HAP-1 (cell line): ENCODE measurements at regions not wholly inside any gene's neighbourhood (a gene's known extent, or its start where the extent isn't known, plus 50 kb on each side); places are given as distances from the start of the nearest gene placed in this dataset.

Source experiments
- DNase-seq, 2 experiments: peaks; one replicate each; pipeline ENCODE4 v3.0.0-alpha.2; 2016 to 2020; ENCODE audit warnings: low spot score in 2 of 2
- H3K27me3 ChIP-seq: fragments of 250-450 bp; sonication (Bioruptor Pico); 2 replicates; pipeline ENCODE4 v1.5.1; 2020; ENCODE audit warnings: low read depth, mild to moderate bottlenecking, moderate library complexity
- H3K36me3 ChIP-seq: fragments of 250-450 bp; sonication (Bioruptor Pico); replicated peaks from 2 replicates; pipeline ENCODE4 v1.5.1; 2020; ENCODE audit warnings: mild to moderate bottlenecking
- H3K4me1 ChIP-seq: fragments of 250-450 bp; sonication (Bioruptor Pico); 2 replicates; pipeline ENCODE4 v1.5.1; 2020; ENCODE audit warnings: mild to moderate bottlenecking
- H3K4me3 ChIP-seq: fragments of 250-450 bp; sonication (Bioruptor Pico); 2 replicates; pipeline ENCODE4 v1.5.1; 2020; ENCODE audit warnings: mild to moderate bottlenecking, moderate library complexity
- H3K9me3 ChIP-seq: fragments of 250-450 bp; sonication (Bioruptor Pico); 2 replicates; pipeline ENCODE4 v1.5.1; 2020; ENCODE audit warnings: mild to moderate bottlenecking, moderate library complexity
- in situ Hi-C: fragments of 300-500 bp; cut with MboI; formaldehyde crosslinking; loops from 3 replicates; pipeline ENCODE4 v1.14.3; 2020; ENCODE audit warnings: low sequenced_read_pairs, inconsistent platforms, mixed read lengths

DNA sequence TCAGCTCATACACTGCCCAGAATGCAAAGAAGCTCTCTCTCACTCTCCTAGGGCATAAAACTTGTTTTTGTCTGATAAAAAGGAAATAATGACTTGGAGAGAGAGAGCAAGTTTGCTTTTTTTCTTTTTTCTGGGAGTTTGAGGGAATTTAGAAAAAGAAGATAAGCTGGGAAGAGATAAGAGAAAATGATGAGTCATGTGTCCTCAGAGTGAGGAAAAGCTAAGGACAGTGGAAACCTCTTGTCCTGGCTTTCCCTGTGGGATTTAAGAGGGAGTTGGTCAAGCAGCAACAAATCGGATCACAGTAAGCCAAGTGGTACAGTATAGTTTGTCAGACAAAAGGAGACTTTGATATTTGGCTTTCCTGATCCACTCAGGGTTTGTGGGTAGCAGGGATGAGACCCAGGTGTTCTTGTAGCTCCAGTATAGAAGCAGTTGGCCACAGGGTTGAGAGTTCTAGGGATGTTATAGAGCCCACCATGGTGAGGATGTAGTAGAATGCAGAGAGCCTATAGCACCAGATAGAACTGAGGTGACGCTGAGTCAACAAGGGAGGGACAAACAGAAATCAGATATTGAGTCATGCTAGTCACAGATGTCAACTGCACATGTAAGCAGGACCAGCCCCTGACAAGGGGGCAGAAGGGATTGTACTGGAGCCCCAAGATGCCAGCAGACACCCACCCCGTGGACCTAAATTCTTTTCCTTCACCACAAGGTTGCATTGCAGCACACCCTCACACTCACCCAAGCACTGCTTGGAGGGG, 219.3 kb upstream of the TAC1 start:
- Histone ChIP-seq H3K4me1 (no peaks in the 10 kb centered on the region), H3K36me3 (no peaks in the 10 kb centered on the region; the same call in 1 of the 2 replicates), H3K4me3 (no peak overlapping the region), H3K9me3 (no peaks in the 10 kb centered on the region), H3K27me3 (peaks cover 9% of the 10 kb centered on the region; the same call in 1 of the 2 replicates)
- no peak for DNase-seq
- in situ Hi-C loops: no loop called here

DNA sequence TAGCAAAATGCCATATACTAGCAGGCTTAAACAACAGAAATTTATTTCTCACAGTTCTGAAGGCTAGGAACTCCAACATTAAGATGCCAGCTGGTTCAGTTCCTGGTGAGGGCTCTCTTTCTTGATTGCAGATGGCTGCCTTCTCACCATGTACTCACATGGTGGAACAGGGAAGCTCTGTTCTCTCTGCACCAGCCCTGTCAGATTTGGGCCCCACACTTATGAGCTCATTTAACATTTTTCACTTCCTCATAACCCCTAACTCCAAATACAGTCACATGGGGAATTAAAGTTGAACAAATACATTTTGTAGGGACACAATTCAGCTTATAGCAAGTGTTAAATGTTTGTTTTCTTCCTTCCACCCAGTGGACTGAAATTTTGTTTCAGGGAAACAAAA, 218.6 kb upstream of the TAC1 start:
- H3K36me3 ChIP-seq: no peaks in the 10 kb centered on the region; the same call in 1 of the 2 replicates
- in situ Hi-C loops: no loop called here
- no peaks in the 10 kb centered on the region for H3K9me3 ChIP-seq
- H3K4me1 ChIP-seq: no peaks in the 10 kb centered on the region
- no peak overlapping the region for H3K4me3 ChIP-seq
- no peak for DNase-seq
- H3K27me3 ChIP-seq: peaks cover 10% of the 10 kb centered on the region; the same call in 1 of the 2 replicates

DNA sequence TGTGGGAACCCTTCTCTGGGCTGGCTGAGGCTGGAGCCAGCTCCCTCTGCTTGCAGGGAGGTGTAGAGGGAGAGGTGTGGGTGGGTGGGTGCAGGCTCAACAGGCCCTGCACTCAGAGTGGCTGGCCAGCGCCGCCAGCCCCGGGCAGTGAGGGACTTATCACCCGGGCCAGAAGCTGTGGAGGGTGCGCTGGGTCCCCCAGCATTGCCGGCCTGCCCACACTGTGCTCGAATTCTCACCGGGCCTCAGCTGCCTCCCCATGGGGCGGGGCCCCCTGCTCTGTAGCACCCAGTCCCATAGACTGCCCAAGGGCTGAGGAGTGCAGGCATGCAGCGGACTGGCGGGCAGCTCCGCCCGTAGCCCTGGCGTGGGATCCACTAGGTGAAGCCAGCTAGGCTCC, 190.7 kb upstream of the TAC1 start:
- Histone ChIP-seq H3K4me3 (no peak overlapping the region), H3K4me1 (no peaks in the 10 kb centered on the region), H3K9me3 (peaks cover 3% of the 10 kb centered on the region; the same call in 1 of the 2 replicates), H3K27me3 (no peaks in the 10 kb centered on the region), H3K36me3 (no peaks in the 10 kb centered on the region)
- no peak for DNase-seq
- in situ Hi-C loops: no loop called here

DNA sequence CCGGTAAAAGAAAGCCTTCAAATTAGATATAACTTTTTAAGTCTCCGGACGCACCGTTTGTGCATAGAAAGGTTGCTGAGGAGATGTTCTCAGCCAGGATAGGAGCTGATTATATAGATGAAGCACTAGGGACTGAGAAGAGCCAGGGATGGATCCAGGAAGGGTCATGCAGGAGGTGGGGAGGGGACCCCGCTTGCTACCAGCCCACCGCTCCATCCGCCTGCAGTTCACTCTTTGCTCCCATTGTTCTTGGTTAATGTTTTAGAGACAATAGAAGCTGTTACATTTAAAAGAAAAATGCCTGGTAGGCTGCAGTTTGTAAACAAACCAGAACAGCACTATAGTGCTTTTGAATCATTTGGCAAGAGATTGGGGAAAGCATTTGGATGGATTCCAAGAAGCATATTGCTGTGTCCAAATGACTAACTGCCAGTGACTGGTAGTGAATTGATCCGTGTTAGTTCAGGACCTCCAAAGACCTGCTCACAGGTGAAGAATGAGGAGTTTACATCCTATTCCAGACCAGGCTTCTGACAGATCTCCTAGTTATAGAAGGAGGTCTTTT, 175.9 kb upstream of the TAC1 start:
- no peak for DNase-seq

DNA sequence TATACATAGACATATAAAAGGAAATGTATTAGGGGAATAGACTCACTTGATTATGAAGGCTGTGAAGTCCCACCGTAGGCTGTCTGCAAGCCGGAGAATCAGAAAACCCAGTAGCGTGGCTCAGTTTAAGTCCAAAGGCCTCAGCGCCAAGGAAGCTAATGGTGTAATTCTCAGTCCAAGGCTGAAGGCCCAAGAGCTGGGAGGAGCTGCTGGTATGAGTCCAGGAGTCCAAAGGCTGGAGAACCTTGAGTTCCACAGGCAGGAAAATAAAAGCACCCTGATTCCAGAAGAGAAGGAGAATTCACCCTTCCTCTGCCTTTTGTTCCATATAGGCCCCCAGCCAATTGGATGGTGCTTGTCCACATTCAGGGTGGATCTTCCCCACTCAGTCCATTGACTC, 166.2 kb upstream of the TAC1 start:
- DNase-seq: no peak
- in situ Hi-C loops: no loop called here

More for the DNA sequence above, 175.9 kb upstream of the TAC1 start:
- H3K27me3 ChIP-seq: no peaks in the 10 kb centered on the region
- H3K36me3 ChIP-seq: no peaks in the 10 kb centered on the region
- in situ Hi-C loops: no loop called here
- H3K4me1 ChIP-seq: no peaks in the 10 kb centered on the region
- no peak overlapping the region for H3K4me3 ChIP-seq
- no peaks in the 10 kb centered on the region for H3K9me3 ChIP-seq

DNA sequence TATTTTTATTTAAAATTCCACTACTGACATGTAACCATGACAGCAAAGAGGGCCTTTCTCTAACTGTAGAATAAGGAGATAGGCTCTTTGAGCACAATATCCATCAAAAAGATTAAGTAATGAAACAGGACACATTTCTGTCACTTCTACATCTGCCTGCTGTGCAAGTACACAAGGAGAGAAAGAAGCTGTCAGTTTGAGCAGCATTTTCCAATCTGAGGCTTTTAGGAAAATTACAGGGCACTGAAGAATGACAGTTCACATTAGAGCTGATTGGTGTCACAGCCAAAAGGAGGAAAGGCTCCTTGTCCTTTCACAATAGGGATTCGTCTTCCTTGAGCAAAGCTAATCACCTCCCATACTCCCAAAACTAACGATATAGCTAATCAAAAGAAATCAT, 158.8 kb upstream of the TAC1 start:
- no peaks in the 10 kb centered on the region for H3K4me1 ChIP-seq
- H3K9me3 ChIP-seq: no peaks in the 10 kb centered on the region
- in situ Hi-C loops: no loop called here
- H3K27me3 ChIP-seq: no peaks in the 10 kb centered on the region
- H3K4me3 ChIP-seq: no peak overlapping the region
- DNase-seq: no peak
- H3K36me3 ChIP-seq: no peaks in the 10 kb centered on the region

More for the DNA sequence above, 166.2 kb upstream of the TAC1 start:
- Histone ChIP-seq H3K9me3 (no peaks in the 10 kb centered on the region), H3K4me1 (no peaks in the 10 kb centered on the region), H3K27me3 (no peaks in the 10 kb centered on the region), H3K4me3 (no peak overlapping the region), H3K36me3 (no peaks in the 10 kb centered on the region)

DNA sequence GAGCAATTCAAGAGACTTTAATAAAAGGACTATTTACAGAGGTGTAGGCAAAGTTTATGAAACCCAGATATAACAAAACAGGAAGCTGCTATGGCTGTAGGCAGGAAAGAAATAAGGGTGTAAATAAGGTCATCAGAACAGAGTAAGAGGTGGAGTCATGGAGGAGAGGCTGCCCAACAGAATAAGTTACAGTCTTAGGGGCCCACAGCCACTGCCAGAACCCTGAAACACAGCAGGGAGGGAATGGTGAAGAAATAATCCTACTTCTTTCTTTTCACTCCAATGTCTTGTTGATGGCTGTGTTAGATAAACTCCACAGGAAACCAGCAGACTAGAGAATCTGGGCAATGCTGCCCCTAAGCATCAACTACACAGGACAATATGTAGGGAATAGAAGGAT, 155.8 kb upstream of the TAC1 start:
- DNase-seq: no peak
- Histone ChIP-seq H3K36me3 (no peaks in the 10 kb centered on the region), H3K27me3 (no peaks in the 10 kb centered on the region), H3K4me1 (no peaks in the 10 kb centered on the region), H3K9me3 (no peaks in the 10 kb centered on the region), H3K4me3 (no peak overlapping the region)
- in situ Hi-C loops: no loop called here

DNA sequence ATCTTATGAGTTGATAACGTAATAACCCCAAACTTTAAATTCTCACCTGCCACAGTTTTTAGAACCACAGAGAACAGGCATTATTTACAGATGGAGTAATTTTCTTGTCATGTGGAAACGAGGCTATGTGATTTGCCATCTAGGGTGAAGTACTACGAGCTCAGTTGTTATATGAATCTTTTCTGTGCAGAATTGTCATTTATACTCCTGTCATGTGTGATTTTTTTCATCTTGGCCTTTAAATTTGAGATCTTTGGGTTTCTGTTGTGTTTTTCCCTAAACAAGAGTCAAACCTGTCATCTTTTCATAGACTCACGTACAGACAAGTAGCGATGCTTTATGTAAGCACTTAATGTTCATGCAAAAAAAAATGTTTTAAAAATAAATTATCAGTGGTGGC, 153.7 kb upstream of the TAC1 start:
- no peak for DNase-seq
- Histone ChIP-seq H3K4me1 (no peaks in the 10 kb centered on the region), H3K4me3 (no peak overlapping the region), H3K9me3 (no peaks in the 10 kb centered on the region), H3K27me3 (no peaks in the 10 kb centered on the region), H3K36me3 (no peaks in the 10 kb centered on the region)
- in situ Hi-C loops: no loop called here

DNA sequence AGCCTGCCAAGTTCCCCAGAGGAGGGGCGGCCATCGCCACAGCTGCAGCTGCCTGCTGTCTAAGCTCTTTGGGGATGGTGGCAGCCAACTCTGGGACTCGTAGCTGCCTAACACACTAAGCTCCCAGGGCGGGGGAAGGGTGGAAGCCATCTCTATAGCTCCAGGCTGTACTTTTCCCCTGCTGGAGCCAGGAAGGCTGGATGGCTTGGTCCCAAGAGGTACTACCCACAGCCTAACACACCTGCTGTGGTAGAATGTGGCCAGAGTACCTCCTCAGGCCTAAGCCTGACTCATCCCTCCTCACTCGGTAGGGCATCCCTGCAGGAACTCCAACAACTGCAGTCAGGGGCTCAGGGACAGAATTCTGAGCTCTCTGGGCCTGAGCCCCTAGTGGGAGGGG, 151.7 kb upstream of the TAC1 start:
- H3K36me3 ChIP-seq: no peaks in the 10 kb centered on the region
- DNase-seq: no peak
- H3K9me3 ChIP-seq: no peaks in the 10 kb centered on the region
- H3K4me1 ChIP-seq: no peaks in the 10 kb centered on the region
- no peak overlapping the region for H3K4me3 ChIP-seq
- in situ Hi-C loops: no loop called here
- H3K27me3 ChIP-seq: no peaks in the 10 kb centered on the region

DNA sequence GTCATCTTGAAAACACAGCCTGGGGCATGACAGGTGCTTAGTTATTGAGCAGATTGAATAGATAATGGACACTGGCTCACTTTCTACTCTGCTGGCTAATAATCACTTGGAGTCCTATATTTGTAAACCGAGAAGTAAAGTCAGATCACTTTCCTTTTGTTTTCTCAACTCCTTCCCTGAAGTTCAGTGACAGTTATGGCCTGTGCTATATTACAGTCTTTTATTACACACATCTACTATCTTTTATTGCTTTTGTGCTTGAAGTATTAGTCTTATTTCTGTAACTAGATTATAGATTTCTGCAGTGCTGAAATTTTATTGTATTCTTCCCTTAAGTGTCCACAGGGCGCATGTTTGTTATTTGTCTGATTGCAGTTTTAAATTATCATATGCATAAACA, 136.4 kb upstream of the TAC1 start:
- DNase-seq: no peak
- H3K4me3 ChIP-seq: no peak overlapping the region
- H3K36me3 ChIP-seq: no peaks in the 10 kb centered on the region
- no peaks in the 10 kb centered on the region for H3K4me1 ChIP-seq
- in situ Hi-C loops: no loop called here
- no peaks in the 10 kb centered on the region for H3K9me3 ChIP-seq
- no peaks in the 10 kb centered on the region for H3K27me3 ChIP-seq

DNA sequence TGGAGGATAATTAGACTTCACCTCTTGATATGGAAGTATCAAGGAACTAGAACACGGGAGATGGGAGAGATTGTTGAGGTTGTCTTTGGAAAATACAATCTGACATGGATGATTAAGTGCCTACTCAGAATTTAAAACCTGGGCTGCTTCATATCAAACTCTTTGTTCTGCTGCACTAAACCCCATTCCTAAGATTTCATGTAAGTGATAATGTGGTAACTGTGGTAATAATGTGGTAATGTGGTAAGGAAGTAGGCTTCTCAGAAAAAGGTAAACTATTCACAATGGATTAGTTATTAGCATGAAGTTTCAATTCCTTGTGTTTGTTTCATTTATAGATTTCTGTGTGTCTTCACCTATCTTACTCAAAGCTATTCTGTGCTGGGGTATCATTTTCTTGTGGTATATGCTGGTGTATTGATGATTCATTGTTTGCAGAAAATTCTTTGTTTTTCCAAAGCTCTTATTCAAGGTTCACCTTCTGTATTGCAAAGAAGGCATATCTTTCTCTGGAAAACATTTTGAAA, 129.9 kb upstream of the TAC1 start:
- in situ Hi-C loops: no loop called here
- Histone ChIP-seq H3K36me3 (no peaks in the 10 kb centered on the region), H3K27me3 (0 out of 2 replicates have a peak, but pooled peaks cover 3% of the 10 kb centered on the region), H3K4me1 (no peaks in the 10 kb centered on the region), H3K9me3 (no peaks in the 10 kb centered on the region), H3K4me3 (no peak overlapping the region)
- DNase-seq: no peak

DNA sequence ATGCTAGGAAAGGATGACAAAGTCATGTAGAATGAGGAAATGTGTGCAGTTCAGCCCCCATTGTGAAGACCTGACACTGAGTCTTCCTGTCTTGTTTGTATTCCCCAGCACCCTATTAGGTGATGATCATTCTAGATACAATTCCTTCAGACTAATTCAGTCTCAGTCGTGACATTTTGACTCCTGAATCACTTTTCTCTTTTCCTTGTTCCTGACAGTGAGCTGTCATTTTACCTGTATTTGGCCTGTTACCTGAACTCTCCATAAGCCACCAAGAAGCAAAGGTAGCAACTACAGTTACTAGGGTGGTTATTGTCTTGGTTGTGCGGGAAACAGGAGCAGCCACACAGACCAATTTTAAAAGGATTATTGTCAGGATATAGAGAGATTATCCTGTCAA, 111.4 kb upstream of the TAC1 start:
- no peaks in the 10 kb centered on the region for H3K9me3 ChIP-seq

DNA sequence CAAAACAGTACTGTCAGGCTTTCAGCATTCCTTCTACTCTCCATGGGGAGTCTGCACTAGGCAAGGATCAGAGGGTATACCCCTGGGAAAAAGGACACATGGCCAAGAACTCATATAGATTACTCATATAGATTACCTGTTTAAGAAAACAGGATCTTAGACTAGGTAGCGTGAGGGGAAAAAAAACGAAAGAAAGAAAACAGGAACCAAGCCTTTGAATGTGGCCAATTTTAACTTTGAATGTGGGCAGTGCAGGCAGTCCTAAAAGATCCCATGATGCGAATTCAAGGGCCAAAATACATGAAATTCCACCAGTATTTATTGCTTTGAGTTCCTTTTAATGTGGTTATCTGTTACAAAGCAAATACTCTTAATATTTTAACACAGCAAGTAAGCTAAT, 108.6 kb upstream of the TAC1 start:
- H3K27me3 ChIP-seq: no peaks in the 10 kb centered on the region
- in situ Hi-C loops: no loop called here
- H3K36me3 ChIP-seq: no peaks in the 10 kb centered on the region
- H3K9me3 ChIP-seq: no peaks in the 10 kb centered on the region
- no peak for DNase-seq
- H3K4me1 ChIP-seq: no peaks in the 10 kb centered on the region
- H3K4me3 ChIP-seq: no peak overlapping the region

More for the DNA sequence above, 111.4 kb upstream of the TAC1 start:
- no peaks in the 10 kb centered on the region for H3K36me3 ChIP-seq
- DNase-seq: no peak
- H3K4me3 ChIP-seq: no peak overlapping the region
- no peaks in the 10 kb centered on the region for H3K4me1 ChIP-seq
- H3K27me3 ChIP-seq: no peaks in the 10 kb centered on the region
- in situ Hi-C loops: no loop called here

DNA sequence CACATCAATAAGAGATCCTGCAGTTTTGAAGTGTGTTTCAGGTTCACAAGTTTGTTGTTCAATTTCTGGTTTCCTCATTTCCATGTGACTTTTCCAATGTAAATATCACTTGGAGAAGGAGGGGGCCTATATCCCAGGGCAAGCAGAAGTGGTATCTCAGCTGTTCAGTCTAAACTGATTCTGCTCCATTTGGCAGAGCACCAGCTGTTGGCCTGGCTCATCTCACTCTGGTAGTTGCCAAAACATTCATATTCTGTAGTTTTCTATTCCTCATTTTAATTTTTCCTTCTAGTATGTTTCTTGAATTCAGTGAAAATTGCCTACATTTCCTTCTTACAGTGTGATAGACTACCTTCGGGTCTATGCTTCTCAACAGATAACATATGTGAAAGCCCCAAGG, 101.8 kb upstream of the TAC1 start:
- H3K27me3 ChIP-seq: no peaks in the 10 kb centered on the region
- no peak for DNase-seq
- no peaks in the 10 kb centered on the region for H3K36me3 ChIP-seq
- H3K4me3 ChIP-seq: no peak overlapping the region
- in situ Hi-C loops: no loop called here
- no peaks in the 10 kb centered on the region for H3K4me1 ChIP-seq
- H3K9me3 ChIP-seq: no peaks in the 10 kb centered on the region
